ENCODE measurements at regions not wholly inside any gene's neighbourhood (a gene's known extent, or its start where the extent isn't known, plus 50 kb on each side); places are given as distances from the start of the nearest gene placed in this dataset.

DNA sequence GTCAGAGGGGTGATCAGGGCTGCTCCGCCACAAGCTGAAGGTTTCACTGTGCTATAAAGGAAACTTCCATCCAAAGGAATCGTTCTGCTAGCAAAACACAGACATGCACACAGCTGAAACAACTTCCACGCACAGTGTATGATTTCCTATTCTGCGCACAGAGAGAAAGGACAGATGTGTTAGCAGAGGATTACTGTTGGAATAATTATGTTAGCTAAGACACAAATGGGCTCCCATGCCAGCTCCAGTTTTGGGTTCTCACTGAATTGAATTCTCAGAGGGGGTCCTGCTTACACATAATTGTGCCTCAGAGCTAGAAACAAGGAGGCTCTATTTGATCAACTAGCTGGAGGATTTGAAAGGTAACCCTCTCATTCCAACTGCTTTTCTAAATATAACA is 352.4 kb downstream of the IRX2 start:
- no peak for DNase-seq (ENCODE audit: extremely low read depth, low read depth)

DNA sequence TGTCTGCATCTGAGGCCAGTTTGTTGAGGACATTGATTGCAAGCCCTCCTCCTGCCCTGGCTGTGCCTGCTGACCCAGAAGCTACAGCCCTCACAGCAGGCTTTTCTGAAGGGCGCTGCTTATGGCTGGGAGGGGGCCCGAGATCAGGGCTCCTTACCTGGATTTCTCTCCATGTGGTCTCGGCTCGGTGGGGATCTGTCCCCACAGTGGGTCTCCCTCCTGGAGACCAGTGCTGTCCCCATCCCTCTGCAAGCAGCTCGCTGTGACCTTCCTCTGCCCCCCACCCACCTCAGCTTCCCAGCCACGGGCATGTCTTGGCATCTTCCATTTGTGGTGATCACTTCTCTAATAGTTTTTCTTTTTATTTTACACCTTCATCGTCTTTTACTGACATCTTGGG is 357.9 kb downstream of the IRX2 start:
- DNase-seq (ENCODE audit: extremely low read depth, low read depth), result no peak

DNA sequence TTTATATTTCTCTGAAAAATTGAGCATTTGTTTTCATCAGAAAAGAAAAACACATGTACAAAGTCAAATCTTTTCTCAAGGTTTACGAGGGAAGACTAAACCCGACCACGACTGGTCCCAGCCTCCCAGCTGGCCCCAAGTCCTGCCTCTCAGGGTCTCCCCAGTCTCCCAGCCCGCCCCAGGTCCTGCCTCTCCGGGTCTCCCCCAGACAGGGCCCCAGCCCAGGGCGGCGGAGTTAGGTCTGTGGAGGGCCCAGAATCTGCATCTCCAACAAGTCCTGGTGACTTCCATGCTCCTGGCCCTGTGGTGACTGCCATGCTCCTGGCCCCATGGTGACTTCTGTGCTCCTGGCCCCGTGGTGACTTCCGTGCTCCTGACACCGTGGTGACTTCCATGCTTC is 359.9 kb downstream of the IRX2 start:
- DNase-seq (ENCODE audit: extremely low read depth, low read depth), result no peak

DNA sequence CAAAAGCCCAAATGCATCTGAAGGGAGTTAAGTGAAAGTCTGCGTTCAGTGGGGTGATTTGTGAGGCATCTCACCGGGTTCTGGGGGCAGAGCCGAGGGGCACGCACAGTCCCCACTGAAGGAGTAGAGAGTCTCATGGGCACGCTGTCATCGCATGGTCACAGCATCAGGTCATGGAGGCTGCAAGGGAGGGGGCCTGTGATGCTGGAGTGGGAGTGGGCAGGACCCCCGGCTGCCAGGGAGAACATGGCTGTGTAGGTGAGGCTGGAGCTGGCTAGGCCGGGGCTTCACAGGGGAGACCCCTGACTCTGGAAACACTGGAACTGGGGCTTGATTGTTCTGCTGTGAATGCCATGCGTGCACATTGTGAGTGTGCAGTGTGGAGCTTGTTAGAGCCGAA is 360.5 kb downstream of the IRX2 start:
- no peak for DNase-seq (ENCODE audit: extremely low read depth, low read depth)

DNA sequence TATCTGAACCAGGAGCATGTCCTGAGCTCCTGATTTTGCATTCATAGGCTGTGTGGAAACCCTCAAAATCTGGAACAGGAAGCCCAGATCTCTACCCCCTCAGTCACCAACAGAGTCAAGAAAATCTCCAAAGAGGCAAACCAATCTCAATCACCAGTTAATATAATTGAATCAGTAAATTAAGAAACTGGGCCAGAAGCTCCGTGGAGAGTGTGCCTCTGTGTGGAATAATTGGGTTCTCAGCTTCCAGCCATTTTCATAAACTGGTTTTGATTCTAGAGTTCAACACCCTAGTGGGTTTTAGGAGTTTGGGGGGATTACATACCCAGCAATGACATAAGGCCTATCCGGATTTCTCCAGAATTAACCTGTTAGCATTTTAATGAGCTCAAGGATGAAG is 362.9 kb downstream of the IRX2 start:
- DNase-seq (ENCODE audit: extremely low read depth, low read depth), result no peak

DNA sequence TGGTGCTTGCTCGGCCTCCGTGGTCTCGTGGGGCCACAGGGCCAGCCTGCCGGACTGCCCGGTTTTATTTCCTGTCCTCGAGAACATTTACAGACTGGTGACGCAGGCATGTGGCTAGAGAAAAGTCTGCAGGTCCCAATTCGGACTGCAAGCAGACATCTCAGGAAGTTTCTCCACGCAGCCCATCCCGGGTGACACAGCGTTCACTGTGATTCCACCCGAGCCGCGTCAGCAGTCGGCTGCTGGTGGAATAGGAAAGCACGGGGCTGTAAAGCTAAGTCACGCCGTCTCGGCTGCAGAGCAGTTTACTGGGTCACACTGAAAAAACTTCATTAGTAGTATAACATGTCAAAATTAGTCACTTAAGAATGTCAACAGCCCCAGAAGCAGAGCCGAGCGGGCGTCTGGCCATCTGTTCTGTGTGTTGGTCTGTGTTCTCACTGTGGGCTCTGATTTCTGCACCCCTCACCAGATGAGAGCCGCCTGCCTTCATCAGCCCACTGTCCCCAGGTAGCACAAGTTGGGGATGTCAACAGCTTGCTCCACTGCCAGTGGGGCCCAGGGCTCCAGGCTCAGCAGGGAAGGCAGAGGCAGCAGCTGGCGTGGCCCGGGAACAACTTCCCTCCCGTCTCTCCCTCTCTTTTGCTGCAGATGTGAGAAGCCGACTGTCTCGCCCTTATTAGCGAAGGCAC is 363.7 kb downstream of the IRX2 start:
- no peak for DNase-seq (ENCODE audit: extremely low read depth, low read depth)

DNA sequence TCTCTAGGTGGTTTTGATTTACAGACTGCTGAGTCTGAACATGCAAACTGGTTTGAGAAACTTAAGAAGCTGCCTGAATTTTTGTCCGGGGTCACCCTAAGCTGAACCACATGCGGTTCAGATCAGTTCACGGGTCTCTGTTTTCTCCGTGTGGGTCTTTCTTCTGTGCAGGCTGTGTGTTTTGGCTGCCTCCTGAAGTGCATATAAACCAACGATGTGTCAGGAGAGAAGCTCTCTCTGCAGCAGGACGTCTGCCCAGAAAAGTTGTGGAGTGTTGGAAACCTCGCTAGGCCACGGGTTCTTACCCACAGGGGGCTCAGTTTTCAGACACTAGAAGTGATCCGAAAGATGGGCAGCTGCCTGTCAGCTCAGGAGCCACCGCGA is 364.2 kb downstream of the IRX2 start:
- DNase-seq (ENCODE audit: extremely low read depth, low read depth), result no peak

DNA sequence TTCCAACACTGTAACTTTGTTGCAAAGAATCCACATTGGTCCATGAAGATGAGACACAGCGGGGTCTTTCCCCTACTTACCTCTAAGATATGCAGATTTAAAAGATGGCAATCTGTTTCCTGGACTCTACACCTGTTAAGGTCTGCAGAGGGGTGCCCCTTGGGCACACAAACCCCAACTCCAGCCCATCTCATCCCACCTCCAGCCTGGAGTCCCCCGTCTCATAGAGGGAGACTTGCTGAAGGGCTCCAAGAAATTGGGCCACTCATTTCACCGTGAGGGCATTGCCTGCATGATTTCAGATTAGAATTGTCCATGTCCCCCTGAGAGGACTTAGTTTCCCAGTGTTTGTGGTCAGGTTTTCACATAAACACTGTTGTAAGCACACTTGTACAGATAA is 365.7 kb downstream of the IRX2 start:
- no peak for DNase-seq (ENCODE audit: extremely low read depth, low read depth)

DNA sequence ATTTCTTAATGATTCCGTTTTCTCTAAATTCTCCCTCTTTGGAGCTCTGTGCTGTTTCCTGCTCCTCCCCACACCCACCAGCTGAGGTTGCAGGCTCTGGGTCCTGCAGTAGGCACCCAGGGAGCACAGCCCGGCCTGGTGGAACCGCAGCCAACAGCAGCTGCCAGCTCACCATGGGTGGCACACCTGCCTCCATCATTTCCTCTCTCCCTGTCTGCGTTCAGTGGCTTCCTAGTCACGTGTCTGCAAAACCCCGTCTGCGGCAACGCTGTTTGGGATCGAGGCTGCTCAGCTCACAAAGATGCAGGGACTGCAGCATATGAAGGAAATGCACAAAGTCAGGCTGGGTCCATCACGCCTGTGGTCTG is 367.8 kb downstream of the IRX2 start:
- DNase-seq (ENCODE audit: extremely low read depth, low read depth), result no peak

DNA sequence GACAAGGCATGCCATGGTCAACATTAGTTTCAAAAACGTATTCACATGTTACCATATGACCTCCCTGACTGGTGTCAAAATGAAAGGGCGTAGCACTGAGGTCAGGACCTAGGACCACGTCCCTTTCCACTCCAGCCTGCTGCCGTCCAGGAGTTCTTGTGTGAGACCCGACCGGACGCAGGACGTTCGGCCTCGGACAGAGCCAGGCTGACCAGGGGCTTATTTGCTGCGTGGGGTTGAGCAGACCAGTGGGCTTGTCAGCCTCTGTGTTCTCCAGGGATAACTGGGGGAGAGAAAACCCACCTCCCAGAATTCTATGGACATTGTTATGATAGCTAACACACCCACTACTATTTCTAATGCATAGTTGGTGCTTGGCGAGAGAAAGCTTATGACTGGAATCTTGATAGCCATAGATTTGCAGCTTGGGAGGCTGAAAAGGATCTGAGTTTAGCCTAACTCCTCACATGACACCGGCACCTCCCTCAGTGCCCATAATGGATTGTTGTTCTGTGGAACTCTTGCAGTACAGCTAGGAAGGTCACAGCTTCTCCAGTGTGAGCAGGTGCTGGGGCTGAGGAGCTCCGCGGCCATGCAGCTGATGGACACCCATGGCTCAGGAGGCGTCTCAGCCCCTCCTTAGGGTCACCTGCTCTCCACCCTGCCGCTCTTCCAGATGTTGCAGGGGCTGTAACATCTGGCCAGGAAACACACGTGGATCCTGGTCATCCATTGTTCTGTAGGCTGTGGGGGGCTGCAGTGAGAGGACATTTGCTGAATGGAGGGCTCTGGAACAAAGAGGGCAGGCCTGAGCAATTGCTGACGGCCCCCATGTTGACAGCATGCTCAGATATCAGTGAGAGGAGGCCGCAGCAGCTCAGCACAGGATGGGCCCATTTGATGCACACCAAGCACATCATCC is 368.4 kb downstream of the IRX2 start:
- no peak for DNase-seq (ENCODE audit: extremely low read depth, low read depth)

DNA sequence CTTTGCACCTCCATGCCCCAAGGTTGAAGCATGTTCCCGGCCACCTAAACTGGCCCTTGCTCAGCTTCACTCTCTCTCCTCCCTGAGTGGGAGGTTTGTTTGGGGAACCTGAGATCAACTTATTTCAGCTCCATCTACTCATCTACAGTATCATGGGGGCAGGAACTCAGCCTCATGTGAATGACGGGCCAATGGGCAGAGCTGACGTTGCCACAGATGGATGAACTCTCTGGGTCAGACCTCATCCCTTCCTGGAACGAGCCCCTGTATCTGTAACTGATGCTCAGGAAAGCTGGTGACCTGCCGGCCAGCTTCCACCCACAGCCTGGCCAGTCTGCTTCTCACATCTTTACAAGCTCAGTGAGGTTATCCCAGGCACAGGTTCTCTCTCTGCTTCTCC is 369.6 kb downstream of the IRX2 start:
- DNase-seq (ENCODE audit: extremely low read depth, low read depth), result no peak

DNA sequence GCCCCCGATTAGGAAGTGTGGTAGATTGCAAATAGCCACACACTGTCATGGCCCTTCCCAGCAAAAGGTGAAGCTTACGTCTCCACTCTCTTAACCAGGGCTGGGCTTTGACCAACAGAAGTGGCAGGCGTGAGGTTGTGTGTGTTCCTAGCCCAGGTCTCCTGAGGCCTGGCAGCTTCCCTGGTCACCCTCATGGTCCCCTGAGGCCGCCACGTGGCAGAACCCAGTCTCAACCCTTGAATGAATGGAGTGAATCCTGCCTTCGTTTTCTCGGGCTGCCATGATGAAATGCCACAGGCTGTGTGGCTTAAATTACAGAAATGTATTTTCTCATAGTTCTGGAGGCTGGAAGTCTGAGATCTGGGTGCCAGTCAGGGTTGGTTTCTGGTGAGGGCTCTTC is 370.4 kb downstream of the IRX2 start:
- DNase-seq (ENCODE audit: extremely low read depth, low read depth), result no peak

DNA sequence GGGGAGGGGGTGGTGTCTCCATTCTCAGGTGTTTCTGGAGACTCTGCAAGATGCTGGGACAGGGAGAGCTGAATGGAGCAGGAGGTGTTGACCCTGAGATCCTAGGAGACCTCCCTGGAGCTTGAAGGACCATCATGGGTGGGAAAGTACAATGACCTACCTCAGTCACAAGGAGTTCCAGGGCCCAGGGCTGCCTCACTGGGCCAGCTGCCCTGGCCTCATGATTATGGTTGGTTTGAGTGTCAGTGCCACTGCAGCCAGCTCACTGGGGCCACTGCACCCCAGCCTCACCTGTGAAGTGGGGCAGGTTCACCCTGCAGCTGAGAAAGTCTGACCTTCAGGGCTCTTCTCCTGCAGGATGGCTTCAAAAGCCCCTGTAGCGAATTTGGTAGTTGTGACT is 372.5 kb downstream of the IRX2 start:
- DNase-seq (ENCODE audit: extremely low read depth, low read depth), result no peak

DNA sequence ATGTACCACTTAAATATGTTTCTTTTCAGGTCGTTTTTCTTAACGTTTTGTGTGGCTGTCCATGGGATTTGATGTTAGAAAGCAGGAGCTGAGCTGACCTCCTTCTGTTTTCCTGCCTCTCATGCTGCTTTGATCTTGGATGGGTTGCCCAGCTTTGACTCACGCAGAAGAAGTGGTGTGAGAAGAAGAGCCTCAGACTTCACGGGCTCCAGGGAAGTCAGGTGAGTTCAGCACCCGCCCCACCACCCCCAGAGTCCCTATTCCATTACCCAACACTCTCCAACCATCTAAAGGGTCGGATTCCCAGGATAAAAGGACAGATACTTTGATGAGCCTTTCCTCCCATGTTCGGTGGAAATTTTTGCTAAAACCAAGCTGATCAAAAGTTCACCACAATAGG is 373.4 kb downstream of the IRX2 start:
- no peak for DNase-seq (ENCODE audit: extremely low read depth, low read depth)

DNA sequence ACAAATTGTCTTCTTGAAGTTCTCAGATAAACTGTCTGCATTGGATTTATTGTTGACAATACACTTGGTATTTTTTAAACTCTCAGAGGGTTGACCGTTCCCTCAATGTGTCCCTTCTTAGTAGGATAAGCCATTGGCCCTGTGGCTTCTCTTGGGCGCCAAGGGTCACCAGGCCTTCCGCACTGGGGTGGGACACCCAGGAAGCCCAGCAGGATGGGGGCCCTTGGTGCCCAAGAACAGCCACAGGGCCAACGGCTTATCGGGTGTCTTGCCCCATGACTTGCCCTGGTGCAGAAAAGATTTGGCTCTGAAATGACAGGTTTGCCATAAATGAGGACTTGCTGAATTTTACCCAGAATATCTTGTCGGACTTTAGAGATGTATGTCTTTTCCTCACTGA is 375.0 kb downstream of the IRX2 start:
- no peak for DNase-seq (ENCODE audit: extremely low read depth, low read depth)

DNA sequence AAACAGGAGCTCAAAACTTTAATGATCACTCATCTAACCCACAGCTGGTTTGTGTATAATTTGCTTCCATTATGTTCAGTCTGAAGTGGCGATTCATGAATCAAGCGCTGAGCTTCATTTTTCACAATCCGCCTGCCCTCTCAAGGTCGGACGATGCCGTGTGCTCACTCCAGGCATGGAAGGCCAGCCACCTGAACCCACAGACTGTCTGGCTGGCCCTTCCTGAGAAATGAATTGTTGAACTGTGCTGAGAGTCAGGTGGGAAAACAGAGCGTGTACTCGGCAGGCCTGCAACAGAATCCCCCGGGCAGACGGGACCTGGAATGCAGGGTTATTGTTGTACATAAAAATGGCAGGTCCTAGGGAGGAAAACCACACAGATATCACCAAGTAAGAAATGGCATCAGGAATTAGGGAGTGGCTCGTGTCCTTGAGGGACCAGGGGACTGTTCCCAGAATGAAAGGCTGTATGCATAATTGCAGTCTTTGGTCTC is 375.7 kb downstream of the IRX2 start:
- no peak for DNase-seq (ENCODE audit: extremely low read depth, low read depth)

DNA sequence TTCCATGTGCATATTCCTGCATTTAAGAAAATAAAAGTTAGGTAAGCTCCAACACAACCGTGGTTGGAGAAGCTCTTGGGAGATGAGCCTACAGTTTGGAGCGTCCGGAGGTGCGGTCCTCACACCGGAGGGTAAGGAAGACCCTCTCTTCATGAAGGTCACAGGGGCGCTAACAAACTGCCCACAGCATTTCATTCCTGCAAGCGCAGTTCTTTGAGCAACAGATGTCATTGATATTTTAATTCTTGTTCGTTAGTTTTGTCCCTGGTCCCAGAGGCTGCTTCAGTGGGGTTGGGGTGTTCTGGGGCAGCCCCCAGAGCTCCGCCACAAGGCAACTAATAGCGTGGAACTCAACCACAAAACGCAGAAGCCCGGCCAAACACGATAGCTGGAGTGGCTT is 376.2 kb downstream of the IRX2 start:
- no peak for DNase-seq (ENCODE audit: extremely low read depth, low read depth)

DNA sequence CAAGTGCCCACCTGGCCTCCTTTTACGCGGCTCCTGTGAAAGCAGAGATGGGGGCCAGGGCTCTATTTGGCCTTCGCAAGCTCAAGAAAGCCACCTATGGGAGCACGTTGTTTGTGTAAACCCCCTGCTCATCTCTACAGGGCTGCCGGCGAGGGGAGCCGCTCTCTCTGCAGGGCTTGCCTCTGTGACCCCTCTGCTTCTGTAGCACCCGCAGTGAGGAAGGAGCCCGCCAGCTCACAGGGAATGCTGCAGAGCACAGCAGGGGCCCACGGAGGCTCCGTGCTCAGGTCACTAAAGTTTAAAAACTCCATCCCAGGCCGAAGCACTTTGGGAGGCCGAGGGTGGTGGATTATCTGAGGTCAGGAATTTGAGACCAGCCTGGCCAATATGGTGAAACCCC is 376.8 kb downstream of the IRX2 start:
- no peak for DNase-seq (ENCODE audit: extremely low read depth, low read depth)

DNA sequence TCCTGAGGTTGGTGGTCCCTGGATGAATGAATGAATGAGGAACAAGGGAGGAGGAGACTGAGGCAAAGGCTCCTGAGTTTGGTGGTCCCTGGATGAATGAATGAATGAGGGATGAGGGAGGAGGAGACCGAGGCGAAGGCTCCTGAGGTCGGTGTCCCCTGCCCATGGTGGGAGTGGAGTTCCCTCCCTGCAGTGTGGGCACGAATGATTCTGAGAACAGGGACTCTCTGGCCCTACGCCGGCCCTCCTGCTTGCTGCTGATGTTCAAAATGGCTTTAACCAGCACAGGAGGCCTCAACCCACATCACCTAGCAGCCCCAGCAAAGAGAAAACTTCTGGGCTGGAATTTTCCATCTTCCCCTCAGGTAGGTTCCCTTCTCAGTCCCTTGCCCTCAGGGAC is 377.8 kb downstream of the IRX2 start:
- DNase-seq (ENCODE audit: extremely low read depth, low read depth), result no peak

DNA sequence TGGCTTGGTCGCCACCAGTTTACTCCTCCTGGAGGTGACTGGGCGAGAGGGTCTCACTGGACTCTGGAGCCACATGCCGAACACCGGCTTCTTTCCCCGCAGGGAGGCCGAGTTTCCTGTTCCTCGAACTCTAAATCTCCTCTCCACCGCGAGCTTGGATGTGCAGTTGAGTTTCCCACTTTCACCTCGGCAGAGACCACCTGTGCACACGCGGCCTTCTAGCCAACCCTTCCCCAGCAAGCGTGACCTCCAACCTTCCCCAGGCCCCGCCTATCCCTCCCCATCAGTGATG is 380.1 kb downstream of the IRX2 start:
- no peak for DNase-seq (ENCODE audit: extremely low read depth, low read depth)

DNA sequence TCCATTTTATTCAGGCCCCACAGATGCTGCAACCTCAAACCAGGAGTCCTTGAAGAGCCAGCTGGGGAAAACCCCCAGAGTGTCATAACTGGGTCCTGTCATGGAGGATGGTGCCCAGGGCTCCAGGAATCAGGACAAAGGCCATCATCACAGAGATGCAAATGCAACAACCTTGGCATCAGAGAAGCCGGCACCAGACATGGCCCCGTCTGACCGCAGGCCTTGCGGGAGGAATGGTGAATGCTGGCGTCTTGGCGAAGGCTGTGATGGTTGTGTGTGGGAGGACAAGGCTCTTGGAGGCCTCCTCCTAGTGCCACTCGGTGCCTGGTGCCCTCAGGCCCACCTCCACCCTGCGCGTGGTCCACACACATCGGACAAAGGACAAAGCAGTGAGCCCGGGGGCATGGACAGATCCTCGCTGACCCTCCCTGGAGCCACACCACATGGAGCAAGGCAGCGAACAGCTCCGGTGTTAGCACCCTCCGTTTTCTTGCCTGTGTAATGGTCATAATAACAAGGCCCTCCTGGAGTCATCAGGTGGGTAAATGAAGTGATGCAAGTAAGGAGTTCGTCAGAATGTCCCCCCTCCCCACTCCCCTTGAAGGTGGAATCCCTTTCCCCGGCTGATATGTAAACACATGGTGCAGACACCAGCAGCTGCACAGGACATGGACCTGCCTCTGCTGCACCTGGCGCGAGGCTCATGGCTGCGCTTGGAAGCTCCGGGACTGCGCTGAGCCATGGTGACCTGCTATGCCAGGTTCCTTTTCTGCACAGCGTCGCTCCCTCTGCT is 380.7 kb downstream of the IRX2 start:
- no peak for DNase-seq (ENCODE audit: extremely low read depth, low read depth)

DNA sequence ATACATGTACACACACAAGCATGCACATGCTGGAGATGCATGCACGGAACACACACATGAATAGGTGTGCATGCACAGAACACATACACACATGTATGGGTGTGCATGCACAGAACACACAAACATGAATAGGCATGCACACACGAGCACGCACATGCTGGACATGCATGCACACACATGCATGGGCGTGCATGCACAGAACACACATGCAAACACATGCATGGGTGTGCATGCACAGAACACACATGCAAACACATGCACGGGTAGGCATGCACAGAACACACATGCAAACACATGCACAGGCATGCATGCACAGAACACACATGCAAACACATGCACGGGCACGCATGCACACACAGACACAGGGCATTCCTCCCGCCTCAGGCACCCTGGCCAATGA is 382.3 kb downstream of the IRX2 start:
- no peak for DNase-seq (ENCODE audit: extremely low read depth, low read depth)
